Liver (tissue), 8 donors: ENCODE measurements at regions not wholly inside any gene's neighbourhood (a gene's known extent, or its start where the extent isn't known, plus 50 kb on each side); places are given as distances from the start of the nearest gene placed in this dataset.

ENCODE experiments used
- DNase-seq: peaks from one replicate; pipeline ENCODE4 v3.0.0-alpha.2; 2017; ENCODE audit warnings: low spot score
- H3K27ac ChIP-seq, 2 donors: one replicate each; pipeline ENCODE4 v1.7.0; 2013; ENCODE audit warnings: inconsistent platforms in 2 of 2, low read length in 2 of 2, control low read depth in 1 of 2, low read depth in 1 of 2, mild to moderate bottlenecking in 1 of 2
- H3K27me3 ChIP-seq, 4 donors: one replicate each; pipeline versions ENCODE4 v1.6.1 to v1.7.0; 2013; ENCODE audit warnings: low read length in 3 of 4, inconsistent platforms in 1 of 4, mild to moderate bottlenecking in 1 of 4, moderate library complexity in 1 of 4; ENCODE audit not compliant: control insufficient read depth in 4 of 4, insufficient read depth in 4 of 4
- H3K36me3 ChIP-seq, 4 donors: one replicate each; pipeline versions ENCODE4 v1.6.1 to v1.7.0; 2013; ENCODE audit warnings: low read length in 3 of 4, mild to moderate bottlenecking in 3 of 4, low read depth in 1 of 4, moderate library complexity in 1 of 4; ENCODE audit not compliant: control insufficient read depth in 4 of 4, insufficient read depth in 3 of 4
- H3K4me1 ChIP-seq, 4 donors: one replicate each; pipeline versions ENCODE4 v1.6.1 to v1.7.0; 2013; ENCODE audit warnings: low read length in 3 of 4, mild to moderate bottlenecking in 3 of 4, moderate library complexity in 1 of 4; ENCODE audit not compliant: control insufficient read depth in 4 of 4, insufficient read depth in 4 of 4
- H3K4me3 ChIP-seq, 3 donors: one replicate each; pipeline versions ENCODE4 v1.6.1 to v1.7.0; 2013; ENCODE audit warnings: low read length in 3 of 3, control low read depth in 1 of 3, low read depth in 1 of 3, mild to moderate bottlenecking in 1 of 3
- H3K9ac ChIP-seq, 2 donors: one replicate each; pipeline ENCODE4 v1.7.0; 2013; ENCODE audit warnings: low read length in 2 of 2, mild to moderate bottlenecking in 2 of 2, moderate library complexity in 2 of 2, control low read depth in 1 of 2, low read depth in 1 of 2
- H3K9me3 ChIP-seq, 4 donors: one replicate each; pipeline versions ENCODE4 v1.6.1 to v1.7.0; 2013; ENCODE audit warnings: low read length in 3 of 4; ENCODE audit not compliant: control insufficient read depth in 4 of 4
- EGR1 ChIP-seq, 2 donors: IDR thresholded peaks; 2 replicates each; pipeline ENCODE4 v1.6.1; 2016 to 2018; ENCODE audit warnings: antibody characterized with exemption in 2 of 2, low read depth in 2 of 2
- FOXA1 ChIP-seq: IDR thresholded peaks from 2 replicates; pipeline ENCODE4 v1.6.1; 2016; ENCODE audit warnings: antibody characterized with exemption
- FOXA2 ChIP-seq: IDR thresholded peaks from 2 replicates; pipeline ENCODE4 v1.6.1; 2016; ENCODE audit warnings: antibody characterized with exemption
- GABPA ChIP-seq, 2 donors: IDR thresholded peaks in 1 of 2; conservative IDR thresholded peaks in 1 of 2; 2 replicates each; pipeline ENCODE4 v1.6.1; 2016; ENCODE audit warnings: antibody characterized with exemption in 2 of 2, mild to moderate bottlenecking in 1 of 2, moderate library complexity in 1 of 2
- HNF4A ChIP-seq, 2 donors: conservative IDR thresholded peaks; 2 replicates each; pipeline ENCODE4 v1.6.1; 2016; ENCODE audit warnings: antibody characterized with exemption in 2 of 2, mild to moderate bottlenecking in 2 of 2
- HNF4G ChIP-seq: IDR thresholded peaks from 2 replicates; pipeline ENCODE4 v1.6.1; 2016; ENCODE audit warnings: antibody characterized with exemption
- JUND ChIP-seq, 2 donors: IDR thresholded peaks; 2 replicates each; pipeline ENCODE4 v1.6.1; 2016; ENCODE audit warnings: antibody characterized with exemption in 2 of 2
- NR2F2 ChIP-seq: IDR thresholded peaks from 2 replicates; pipeline ENCODE4 v1.6.1; 2016; ENCODE audit warnings: antibody characterized with exemption
- RAD21 ChIP-seq, 2 donors: IDR thresholded peaks; 2 replicates each; pipeline ENCODE4 v1.6.1; 2016; ENCODE audit warnings: antibody characterized with exemption in 2 of 2, mild to moderate bottlenecking in 2 of 2
- RXRA ChIP-seq, 2 donors: IDR thresholded peaks; 2 replicates each; pipeline ENCODE4 v1.6.1; 2017 to 2018; ENCODE audit warnings: antibody characterized with exemption in 2 of 2, mild to moderate bottlenecking in 1 of 2
- SP1 ChIP-seq: IDR thresholded peaks from 2 replicates; pipeline ENCODE4 v1.6.1; 2018; ENCODE audit warnings: antibody characterized with exemption, mild to moderate bottlenecking
- TAF1 ChIP-seq: conservative IDR thresholded peaks from 2 replicates; pipeline ENCODE4 v1.6.1; 2016; ENCODE audit warnings: antibody characterized with exemption, mild to moderate bottlenecking
- YY1 ChIP-seq: IDR thresholded peaks from 2 replicates; pipeline ENCODE4 v1.6.1; 2016; ENCODE audit warnings: antibody characterized with exemption, mild to moderate bottlenecking
- WGBS: extraction: QIAGEN DNeasy Blood & Tissue Kit; methylation state at CpG from one replicate; pipeline ENCODE4 v1.1.7; 2013; 5-methylcytosine and 5-hydroxymethylcytosine counted together
- TF ChIP-seq, protein P1 (sequence below): IDR thresholded peaks from 2 replicates; pipeline ENCODE4 v1.6.1; 2016; ENCODE audit warnings: antibody characterized with exemption
- TF ChIP-seq, protein P2 (sequence below): fragments of 150-350 bp; IDR thresholded peaks from 2 replicates; pipeline ENCODE4 v1.5.1; 2017; ENCODE audit warnings: improper control_type of control experiment, low read depth, low read length; ENCODE audit not compliant: missing input control
- TF ChIP-seq, protein P3 (sequence below): IDR thresholded peaks from 2 replicates; pipeline ENCODE4 v1.6.1; 2016; ENCODE audit warnings: antibody characterized with exemption
- TF ChIP-seq, protein P4 (sequence below): IDR thresholded peaks from 2 replicates; pipeline ENCODE4 v1.6.1; 2016; ENCODE audit warnings: antibody characterized with exemption
- TF ChIP-seq, protein P5 (sequence below): IDR thresholded peaks from 2 replicates; pipeline ENCODE4 v1.6.1; 2016; ENCODE audit warnings: antibody characterized with exemption, mild to moderate bottlenecking
- donor health status: healthy.
- donor health status: healthy.
- donor health status: healthy.
- donor health status: healthy.
- donor health status: healthy.

DNA sequence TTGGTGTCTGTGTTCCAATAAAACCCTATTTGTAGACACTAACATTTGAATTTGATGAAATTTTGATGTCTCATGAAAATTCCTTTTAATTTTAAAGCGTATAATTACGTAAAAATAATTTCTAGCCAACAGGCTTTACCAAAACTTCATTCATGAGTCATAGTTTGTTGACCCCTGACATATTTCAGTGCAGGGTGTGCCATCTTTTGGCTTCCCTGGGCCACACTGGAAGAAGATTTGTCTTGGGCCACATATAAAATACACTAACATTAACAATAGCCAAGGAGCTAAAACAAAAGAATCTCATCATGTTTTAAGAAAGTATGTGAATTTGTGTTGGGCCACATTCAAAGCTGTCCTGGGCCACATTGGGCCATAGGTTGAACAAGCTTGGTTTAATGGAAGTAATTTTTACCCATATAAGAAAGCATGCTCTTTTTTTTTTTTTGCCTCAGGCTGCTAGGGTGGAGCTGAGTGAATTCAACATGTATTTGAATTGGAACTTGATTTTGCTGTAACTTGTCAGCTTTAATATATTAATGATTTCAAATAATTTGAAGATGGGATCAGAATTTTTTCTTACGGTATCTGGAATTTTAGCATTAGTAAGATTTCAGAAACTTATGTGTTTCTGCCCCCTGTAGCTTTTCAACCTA lies 267.7 kb upstream of the RGS18 start:
- WGBS: 75% methylated on average over 3 of the region's 3 CpGs
- no peak overlapping the region for H3K4me3 ChIP-seq
- no peaks in the 10 kb centered on the region for H3K9me3 ChIP-seq
- H3K27me3 ChIP-seq: no peaks in the 10 kb centered on the region
- H3K36me3 ChIP-seq: no peaks in the 10 kb centered on the region
- H3K27ac ChIP-seq: no peak overlapping the region
- H3K4me1 ChIP-seq: no peaks in the 10 kb centered on the region
- no peak overlapping the region for H3K9ac ChIP-seq
- no peak for DNase-seq
- TF ChIP-seq NR2F2 (no peak), FOXA2 (no peak), HNF4A (conservative IDR thresholded peaks at IDR 0.05) (no peak), SP1 (no peak), TAF1 (no peak), GABPA (IDR thresholded peaks at IDR 0.05 in 1 of 2, conservative IDR thresholded peaks at IDR 0.05 in 1 of 2) (no peak), EGR1 (IDR thresholded peaks at IDR 0.05; ENCODE audit: low read depth in 2 of 2) (no peak), RAD21 (IDR thresholded peaks at IDR 0.05) (no peak), HNF4G (no peak), FOXA1 (no peak), RXRA (IDR thresholded peaks at IDR 0.05) (no peak), YY1 (no peak), JUND (IDR thresholded peaks at IDR 0.05) (no peak)
- TF ChIP-seq, protein P1, sequence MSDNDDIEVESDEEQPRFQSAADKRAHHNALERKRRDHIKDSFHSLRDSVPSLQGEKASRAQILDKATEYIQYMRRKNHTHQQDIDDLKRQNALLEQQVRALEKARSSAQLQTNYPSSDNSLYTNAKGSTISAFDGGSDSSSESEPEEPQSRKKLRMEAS: no peak
- TF ChIP-seq, protein P2, sequence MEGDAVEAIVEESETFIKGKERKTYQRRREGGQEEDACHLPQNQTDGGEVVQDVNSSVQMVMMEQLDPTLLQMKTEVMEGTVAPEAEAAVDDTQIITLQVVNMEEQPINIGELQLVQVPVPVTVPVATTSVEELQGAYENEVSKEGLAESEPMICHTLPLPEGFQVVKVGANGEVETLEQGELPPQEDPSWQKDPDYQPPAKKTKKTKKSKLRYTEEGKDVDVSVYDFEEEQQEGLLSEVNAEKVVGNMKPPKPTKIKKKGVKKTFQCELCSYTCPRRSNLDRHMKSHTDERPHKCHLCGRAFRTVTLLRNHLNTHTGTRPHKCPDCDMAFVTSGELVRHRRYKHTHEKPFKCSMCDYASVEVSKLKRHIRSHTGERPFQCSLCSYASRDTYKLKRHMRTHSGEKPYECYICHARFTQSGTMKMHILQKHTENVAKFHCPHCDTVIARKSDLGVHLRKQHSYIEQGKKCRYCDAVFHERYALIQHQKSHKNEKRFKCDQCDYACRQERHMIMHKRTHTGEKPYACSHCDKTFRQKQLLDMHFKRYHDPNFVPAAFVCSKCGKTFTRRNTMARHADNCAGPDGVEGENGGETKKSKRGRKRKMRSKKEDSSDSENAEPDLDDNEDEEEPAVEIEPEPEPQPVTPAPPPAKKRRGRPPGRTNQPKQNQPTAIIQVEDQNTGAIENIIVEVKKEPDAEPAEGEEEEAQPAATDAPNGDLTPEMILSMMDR: no peak
- TF ChIP-seq, protein P3, sequence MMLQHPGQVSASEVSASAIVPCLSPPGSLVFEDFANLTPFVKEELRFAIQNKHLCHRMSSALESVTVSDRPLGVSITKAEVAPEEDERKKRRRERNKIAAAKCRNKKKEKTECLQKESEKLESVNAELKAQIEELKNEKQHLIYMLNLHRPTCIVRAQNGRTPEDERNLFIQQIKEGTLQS: no peak
- TF ChIP-seq, protein P4, sequence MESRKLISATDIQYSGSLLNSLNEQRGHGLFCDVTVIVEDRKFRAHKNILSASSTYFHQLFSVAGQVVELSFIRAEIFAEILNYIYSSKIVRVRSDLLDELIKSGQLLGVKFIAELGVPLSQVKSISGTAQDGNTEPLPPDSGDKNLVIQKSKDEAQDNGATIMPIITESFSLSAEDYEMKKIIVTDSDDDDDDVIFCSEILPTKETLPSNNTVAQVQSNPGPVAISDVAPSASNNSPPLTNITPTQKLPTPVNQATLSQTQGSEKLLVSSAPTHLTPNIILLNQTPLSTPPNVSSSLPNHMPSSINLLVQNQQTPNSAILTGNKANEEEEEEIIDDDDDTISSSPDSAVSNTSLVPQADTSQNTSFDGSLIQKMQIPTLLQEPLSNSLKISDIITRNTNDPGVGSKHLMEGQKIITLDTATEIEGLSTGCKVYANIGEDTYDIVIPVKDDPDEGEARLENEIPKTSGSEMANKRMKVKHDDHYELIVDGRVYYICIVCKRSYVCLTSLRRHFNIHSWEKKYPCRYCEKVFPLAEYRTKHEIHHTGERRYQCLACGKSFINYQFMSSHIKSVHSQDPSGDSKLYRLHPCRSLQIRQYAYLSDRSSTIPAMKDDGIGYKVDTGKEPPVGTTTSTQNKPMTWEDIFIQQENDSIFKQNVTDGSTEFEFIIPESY: no peak
- TF ChIP-seq, protein P5, sequence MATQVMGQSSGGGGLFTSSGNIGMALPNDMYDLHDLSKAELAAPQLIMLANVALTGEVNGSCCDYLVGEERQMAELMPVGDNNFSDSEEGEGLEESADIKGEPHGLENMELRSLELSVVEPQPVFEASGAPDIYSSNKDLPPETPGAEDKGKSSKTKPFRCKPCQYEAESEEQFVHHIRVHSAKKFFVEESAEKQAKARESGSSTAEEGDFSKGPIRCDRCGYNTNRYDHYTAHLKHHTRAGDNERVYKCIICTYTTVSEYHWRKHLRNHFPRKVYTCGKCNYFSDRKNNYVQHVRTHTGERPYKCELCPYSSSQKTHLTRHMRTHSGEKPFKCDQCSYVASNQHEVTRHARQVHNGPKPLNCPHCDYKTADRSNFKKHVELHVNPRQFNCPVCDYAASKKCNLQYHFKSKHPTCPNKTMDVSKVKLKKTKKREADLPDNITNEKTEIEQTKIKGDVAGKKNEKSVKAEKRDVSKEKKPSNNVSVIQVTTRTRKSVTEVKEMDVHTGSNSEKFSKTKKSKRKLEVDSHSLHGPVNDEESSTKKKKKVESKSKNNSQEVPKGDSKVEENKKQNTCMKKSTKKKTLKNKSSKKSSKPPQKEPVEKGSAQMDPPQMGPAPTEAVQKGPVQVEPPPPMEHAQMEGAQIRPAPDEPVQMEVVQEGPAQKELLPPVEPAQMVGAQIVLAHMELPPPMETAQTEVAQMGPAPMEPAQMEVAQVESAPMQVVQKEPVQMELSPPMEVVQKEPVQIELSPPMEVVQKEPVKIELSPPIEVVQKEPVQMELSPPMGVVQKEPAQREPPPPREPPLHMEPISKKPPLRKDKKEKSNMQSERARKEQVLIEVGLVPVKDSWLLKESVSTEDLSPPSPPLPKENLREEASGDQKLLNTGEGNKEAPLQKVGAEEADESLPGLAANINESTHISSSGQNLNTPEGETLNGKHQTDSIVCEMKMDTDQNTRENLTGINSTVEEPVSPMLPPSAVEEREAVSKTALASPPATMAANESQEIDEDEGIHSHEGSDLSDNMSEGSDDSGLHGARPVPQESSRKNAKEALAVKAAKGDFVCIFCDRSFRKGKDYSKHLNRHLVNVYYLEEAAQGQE: no peak
